ENCODE measurements at regions not wholly inside any gene's neighbourhood (a gene's known extent, or its start where the extent isn't known, plus 50 kb on each side); places are given as distances from the start of the nearest gene placed in this dataset.

DNA sequence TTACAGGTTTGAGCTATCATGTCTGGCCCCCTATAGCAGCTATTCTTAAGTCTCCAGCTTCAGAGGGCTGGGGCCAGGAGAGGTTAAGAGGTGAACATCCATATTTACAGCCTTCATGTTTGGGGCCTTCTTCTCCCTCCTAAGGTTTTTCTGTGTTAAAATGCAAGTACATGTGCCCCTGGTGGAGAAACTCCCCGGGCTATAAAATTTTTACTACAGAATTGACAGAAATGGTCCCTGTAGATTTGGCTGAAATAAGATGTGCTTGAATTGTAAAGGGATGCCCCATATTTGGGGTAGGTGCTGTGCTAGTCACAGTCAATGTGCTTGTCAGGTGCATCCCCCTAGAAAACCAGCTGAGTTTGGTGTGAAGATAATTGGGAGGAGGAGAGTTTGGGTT is 263.3 kb upstream of the CXCR4 start:
- TF ChIP-seq CTCF (IDR thresholded peaks at IDR 0.05; ENCODE audit: unreplicated experiment in 3 of 3): no peak
- H3K36me3 Mint-ChIP-seq (ENCODE audit: low read depth): no peaks in the 10 kb centered on the region
- no peak overlapping the region for H3K4me3 Mint-ChIP-seq
- no peaks in the 10 kb centered on the region for H3K9me3 Mint-ChIP-seq
- no peak overlapping the region for H3K27ac Mint-ChIP-seq
- peaks cover 30% of the 10 kb centered on the region for H3K4me1 Mint-ChIP-seq
- peaks cover 4% of the 10 kb centered on the region for H3K27me3 Mint-ChIP-seq (ENCODE audit: low read depth)

GRCh38 chr2:136378712-136379595 is 261.0 kb upstream of the CXCR4 start:
- Mint-ChIP-seq H3K27ac (no peak overlapping the region), H3K9me3 (no peaks in the 10 kb centered on the region), H3K4me3 (no peak overlapping the region), H3K36me3 (ENCODE audit: low read depth) (no peaks in the 10 kb centered on the region), H3K4me1 (peaks cover 34% of the 10 kb centered on the region), H3K27me3 (ENCODE audit: low read depth) (peaks cover 4% of the 10 kb centered on the region)
- peak; percentile 57 to 74 (median 60) for TF ChIP-seq CTCF (IDR thresholded peaks at IDR 0.05; ENCODE audit: unreplicated experiment in 3 of 3)

DNA sequence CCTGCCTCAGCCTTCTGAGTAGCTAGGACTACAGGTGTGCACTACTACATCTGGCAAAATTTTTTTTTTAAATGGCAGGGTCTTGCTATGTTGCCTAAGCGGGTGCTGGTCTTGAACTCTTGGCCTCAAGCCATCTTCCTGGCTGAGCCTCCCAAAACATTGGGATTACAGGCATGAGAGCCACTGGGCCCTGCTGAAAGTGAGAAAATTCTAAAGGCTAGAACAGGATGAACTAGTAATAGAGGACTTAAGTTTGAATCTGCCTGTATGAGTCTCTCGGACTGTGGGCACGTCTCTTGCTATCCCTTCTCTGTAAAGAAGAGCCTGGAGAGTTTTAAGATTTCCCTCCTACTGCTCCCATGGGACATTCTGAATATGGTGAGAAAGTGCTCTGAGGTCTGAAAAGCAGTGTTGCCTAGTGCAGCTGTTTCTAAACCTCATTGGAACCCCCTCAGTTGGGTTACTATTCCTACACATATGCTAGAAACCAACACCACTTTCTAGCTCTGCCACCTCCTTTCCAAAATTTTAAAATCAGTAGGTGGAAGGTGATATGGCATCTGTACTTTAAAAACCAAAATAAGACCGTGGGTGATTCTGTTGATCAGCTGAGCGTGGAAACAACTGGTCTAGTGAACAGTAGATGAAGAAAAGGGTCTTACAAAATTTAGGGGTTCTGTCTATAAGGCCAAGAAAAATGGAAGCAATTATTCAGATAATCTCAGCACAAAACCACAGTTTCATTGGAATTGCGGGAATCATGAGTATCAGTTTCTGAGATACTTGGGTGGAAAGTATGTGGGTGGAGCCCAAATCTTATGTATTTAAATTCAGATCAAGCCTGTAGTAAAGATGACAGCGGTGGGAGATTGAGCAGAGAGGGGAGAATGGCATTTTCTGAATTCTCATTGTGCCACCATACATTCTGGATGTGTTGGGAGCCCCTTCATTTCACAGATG is 259.8 kb upstream of the CXCR4 start:
- H3K4me1 Mint-ChIP-seq: peaks cover 34% of the 10 kb centered on the region

DNA sequence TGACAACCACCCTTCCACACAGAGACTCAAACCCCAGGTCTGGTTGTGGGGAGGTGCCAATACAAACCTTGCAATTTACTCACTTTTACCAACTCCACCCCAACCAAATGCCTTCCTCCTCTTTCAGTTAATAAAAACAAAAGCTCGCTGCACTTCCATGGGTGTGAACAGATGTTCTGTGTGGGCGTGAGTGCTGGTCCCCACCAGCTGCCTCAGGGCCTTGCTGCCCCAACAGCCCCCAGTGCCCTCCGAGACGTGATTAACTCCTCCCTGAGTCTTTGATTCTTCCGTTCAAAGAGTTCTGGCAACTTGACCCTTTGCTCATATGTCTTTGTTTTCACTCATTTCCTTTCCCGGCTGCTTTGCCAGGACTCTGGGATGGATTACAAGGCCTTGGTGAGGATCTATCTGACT is 258.9 kb upstream of the CXCR4 start:
- no peaks in the 10 kb centered on the region for H3K36me3 Mint-ChIP-seq (ENCODE audit: low read depth)
- no peak for TF ChIP-seq CTCF (IDR thresholded peaks at IDR 0.05; ENCODE audit: unreplicated experiment in 3 of 3)
- H3K27ac Mint-ChIP-seq: peak overlapping the region; percentile 56 to 84 (median 67)
- no peaks in the 10 kb centered on the region for H3K9me3 Mint-ChIP-seq
- peaks cover 27% of the 10 kb centered on the region for H3K4me1 Mint-ChIP-seq
- H3K27me3 Mint-ChIP-seq (ENCODE audit: low read depth): no peaks in the 10 kb centered on the region
- H3K4me3 Mint-ChIP-seq: peak overlapping the region in 2 of 3 experiments; percentile 7 to 12

More for the DNA sequence above, 259.8 kb upstream of the CXCR4 start:
- H3K27ac Mint-ChIP-seq: peak overlapping the region; percentile 15 to 84 (median 67)
- no peaks in the 10 kb centered on the region for H3K36me3 Mint-ChIP-seq (ENCODE audit: low read depth)
- no peaks in the 10 kb centered on the region for H3K9me3 Mint-ChIP-seq
- H3K4me3 Mint-ChIP-seq: no peak overlapping the region
- no peak for TF ChIP-seq CTCF (IDR thresholded peaks at IDR 0.05; ENCODE audit: unreplicated experiment in 3 of 3)
- H3K27me3 Mint-ChIP-seq (ENCODE audit: low read depth): peaks cover 4% of the 10 kb centered on the region

- TF ChIP-seq CTCF (IDR thresholded peaks at IDR 0.05; ENCODE audit: unreplicated experiment in 3 of 3): no peak
- no peaks in the 10 kb centered on the region for H3K9me3 Mint-ChIP-seq
- no peaks in the 10 kb centered on the region for H3K36me3 Mint-ChIP-seq (ENCODE audit: low read depth)
- H3K27me3 Mint-ChIP-seq (ENCODE audit: low read depth): no peaks in the 10 kb centered on the region
- H3K4me1 Mint-ChIP-seq: peaks cover 27% of the 10 kb centered on the region
- peak overlapping the region in 1 of 3 experiments; percentile 67 for H3K27ac Mint-ChIP-seq
- no peak overlapping the region for H3K4me3 Mint-ChIP-seq
Observed at GRCh38 chr2:136376211-136376610, 258.3 kb upstream of the CXCR4 start.

Data from nephron (organoid).